Psoas muscle (tissue), 7 donors: ENCODE measurements at regions not wholly inside any gene's neighbourhood (a gene's known extent, or its start where the extent isn't known, plus 50 kb on each side); places are given as distances from the start of the nearest gene placed in this dataset.
"Not testable (repeated sequence)": the region's sequence is repeated elsewhere in the genome, so short reads cannot be mapped to it uniquely, and the experiment has no call there.

Experiments
- ATAC-seq, 4 donors: fragments of 200-7000 bp; cut with Tn5 transposase; one replicate each; pipeline ENCODE4 v1.9.1; 2020; ENCODE audit warnings: moderate library complexity in 3 of 4, mild to moderate bottlenecking in 2 of 4
- DNase-seq, 2 donors: peaks; one replicate each; pipeline ENCODE4 v3.0.0-alpha.2; 2020
- H3K27ac ChIP-seq: fragments of 200-600 bp; one replicate; pipeline ENCODE4 v1.8.0; 2022
- H3K27me3 ChIP-seq, 3 donors: fragments of 200-600 bp in 1 of 3; one replicate each; pipeline versions ENCODE4 v1.6.1 to v1.8.0; 2013 to 2022; ENCODE audit warnings: low read length in 2 of 3, mild to moderate bottlenecking in 2 of 3, moderate library complexity in 1 of 3; ENCODE audit not compliant: insufficient read depth in 3 of 3
- H3K36me3 ChIP-seq, 2 donors: fragments of 200-600 bp in 1 of 2; one replicate each; pipeline versions ENCODE4 v1.6.1 to v1.8.0; 2013 to 2022; ENCODE audit warnings: low read depth in 1 of 2, mild to moderate bottlenecking in 1 of 2, moderate library complexity in 1 of 2; ENCODE audit not compliant: insufficient read depth in 1 of 2
- H3K4me1 ChIP-seq: fragments of 200-600 bp; one replicate; pipeline ENCODE4 v1.8.0; 2022
- H3K4me3 ChIP-seq: fragments of 200-600 bp; one replicate; pipeline ENCODE4 v1.8.0; 2022; ENCODE audit warnings: mild to moderate bottlenecking
- H3K9me3 ChIP-seq: fragments of 200-600 bp; one replicate; pipeline ENCODE4 v1.8.0; 2022
- CTCF ChIP-seq: fragments of 200-600 bp; IDR thresholded peaks from one replicate; pipeline ENCODE4 v1.8.0; 2022; ENCODE audit warnings: antibody characterized with exemption
- WGBS, 3 donors: extraction: QIAGEN DNeasy Blood & Tissue Kit; methylation state at CpG; one replicate each; pipeline versions ENCODE4 v1.1.6 to v1.1.7; 2013; 5-methylcytosine and 5-hydroxymethylcytosine counted together
- intact Hi-C, 2 donors: fragments of 100-400 bp; cut with DNase I; formaldehyde crosslinking; loops; one replicate each; pipeline versions ENCODE4 v1.11.0 to v1.14.2; 2022
- donor health status: healthy with polysubstance abuse.
- donor health status: DM: no; HTN: no; CAD: no; lungs with moderate emphysema.
- donor health status: Bipolar disorder and iron deficiency.
- donor health status: healthy.
- donor health status: DM: yes; HTN: yes; CAD: no.
- donor health status: DM: no; HTN: no; CAD: no.
- donor health status: DM: yes; HTN: yes; CAD: no.

DNA sequence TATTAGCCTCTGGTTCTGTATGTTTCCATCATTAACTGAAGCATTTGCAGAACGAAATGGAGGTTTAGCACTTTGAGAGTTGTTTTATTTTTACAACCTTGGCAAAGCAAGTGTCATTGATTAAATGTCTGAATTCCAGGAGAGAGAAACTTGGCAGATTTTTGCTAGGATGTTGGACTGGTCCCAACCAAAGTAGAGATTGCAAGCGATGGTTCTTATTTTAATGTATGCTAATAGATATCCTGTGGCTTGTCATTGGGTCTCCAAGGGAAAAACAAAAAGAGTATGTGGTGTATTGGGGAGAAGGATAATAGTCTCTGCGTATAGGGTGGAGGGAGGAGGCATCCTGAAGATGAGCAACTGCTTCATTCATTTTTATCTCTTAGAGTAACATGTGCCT, 457.2 kb upstream of the RUNX1 start:
- no peak overlapping the region for H3K27ac ChIP-seq
- DNase-seq: no peak
- no peaks in the 10 kb centered on the region for H3K9me3 ChIP-seq
- no peak for ATAC-seq
- peaks cover 7% of the 10 kb centered on the region for H3K4me1 ChIP-seq
- intact Hi-C loops: no loop called here
- no peak for TF ChIP-seq CTCF
- no peak overlapping the region for H3K4me3 ChIP-seq
- no peaks in the 10 kb centered on the region for H3K36me3 ChIP-seq
- WGBS, 3 donors: 24 to 29% (median 25%) methylated on average over 3 of the region's 3 CpGs
- H3K27me3 ChIP-seq: peaks cover 0 to 5% (median 0%) of the 10 kb centered on the region in 3 donors

- no peak for TF ChIP-seq CTCF
Observed at GRCh38 chr21:35504951-35505466, 455.9 kb upstream of the RUNX1 start.

DNA sequence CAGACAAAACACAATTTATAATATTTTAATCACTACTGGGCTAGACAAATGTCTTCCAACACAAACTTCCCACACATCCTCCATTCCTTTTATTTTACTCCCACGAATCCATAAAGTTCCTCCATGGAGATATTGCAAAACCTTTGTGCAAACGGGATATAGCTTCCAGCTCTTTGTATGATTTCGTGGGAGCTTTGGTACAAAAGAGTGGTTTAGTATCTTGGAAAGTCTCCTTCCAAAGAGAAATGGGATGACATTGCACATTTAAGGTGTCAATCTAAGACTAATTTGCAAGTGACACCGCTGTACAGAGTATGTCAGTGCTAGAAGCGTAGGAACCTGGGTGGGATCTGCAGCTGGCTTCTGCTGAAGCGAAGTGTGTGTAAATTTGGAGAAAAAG, 455.2 kb upstream of the RUNX1 start:
- intact Hi-C loops: no loop called here
- DNase-seq (no peak), ATAC-seq (no peak)
- TF ChIP-seq CTCF: no peak
- WGBS, 3 donors: 51 to 57% (median 55%) methylated on average over 6 of the region's 6 CpGs
- H3K27me3 ChIP-seq: peaks cover 0 to 5% (median 0%) of the 10 kb centered on the region in 3 donors
- peak overlapping the region; percentile 30 for H3K27ac ChIP-seq
- no peaks in the 10 kb centered on the region for H3K36me3 ChIP-seq
- H3K4me3 ChIP-seq: no peak overlapping the region
- peaks cover 7% of the 10 kb centered on the region for H3K4me1 ChIP-seq
- H3K9me3 ChIP-seq: no peaks in the 10 kb centered on the region

More at GRCh38 chr21:35504951-35505466, 455.9 kb upstream of the RUNX1 start:
- DNase-seq: no peak
- Histone ChIP-seq H3K36me3 (no peaks in the 10 kb centered on the region), H3K27me3 (peaks cover 0 to 5% (median 0%) of the 10 kb centered on the region in 3 donors), H3K4me1 (peaks cover 7% of the 10 kb centered on the region), H3K9me3 (no peaks in the 10 kb centered on the region), H3K27ac (no peak overlapping the region), H3K4me3 (no peak overlapping the region)
- ATAC-seq: no peak
- intact Hi-C loops: no loop called here
- 75 to 80% (median 78%) methylated on average over 5 of the region's 5 CpGs for WGBS, 3 donors

GRCh38 chr21:35503671-35504070, 454.6 kb upstream of the RUNX1 start:
- Histone ChIP-seq H3K4me3 (no peak overlapping the region), H3K27ac (peak overlapping the region; percentile 30), H3K36me3 (no peaks in the 10 kb centered on the region), H3K9me3 (no peaks in the 10 kb centered on the region), H3K4me1 (peaks cover 7% of the 10 kb centered on the region), H3K27me3 (peaks cover 0 to 5% (median 0%) of the 10 kb centered on the region in 3 donors)
- intact Hi-C loops: no loop called here
- ATAC-seq: no peak
- WGBS, 3 donors: 11 to 24% (median 20%) methylated on average over 5 of the region's 5 CpGs
- DNase-seq: no peak
- no peak for TF ChIP-seq CTCF

- H3K27me3 ChIP-seq: peaks cover 0 to 5% (median 0%) of the 10 kb centered on the region in 3 donors
- H3K27ac ChIP-seq: no peak overlapping the region
- WGBS, 3 donors: 57 to 64% (median 64%) methylated on average over 5 of the region's 5 CpGs
- no peak for ATAC-seq
- no peak for TF ChIP-seq CTCF
- no peaks in the 10 kb centered on the region for H3K9me3 ChIP-seq
- H3K4me1 ChIP-seq: peaks cover 5% of the 10 kb centered on the region
- no peak for DNase-seq
- no peak overlapping the region for H3K4me3 ChIP-seq
- H3K36me3 ChIP-seq: no peaks in the 10 kb centered on the region
- intact Hi-C loops: no loop called here
Observed at GRCh38 chr21:35502821-35503220, 453.7 kb upstream of the RUNX1 start.

DNA sequence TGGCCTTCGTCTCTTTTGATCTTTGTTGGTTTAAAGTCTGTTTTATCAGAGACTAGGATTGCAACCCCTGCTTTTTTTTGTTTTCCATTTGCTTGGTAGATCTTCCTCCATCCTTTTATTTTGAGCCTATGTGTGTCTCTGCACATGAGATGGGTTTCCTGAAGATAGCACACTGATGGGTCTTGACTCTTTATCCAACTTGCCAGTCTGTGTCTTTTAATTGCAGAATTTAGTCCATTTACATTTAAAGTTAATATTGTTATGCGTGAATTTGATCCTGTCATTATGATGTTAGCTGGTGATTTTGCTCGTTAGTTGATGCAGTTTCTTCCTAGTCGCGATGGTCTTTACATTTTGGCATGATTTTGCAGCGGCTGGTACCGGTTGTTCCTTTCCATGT, 448.4 kb upstream of the RUNX1 start:
- DNase-seq, H3K27ac ChIP-seq, H3K27me3 ChIP-seq, ATAC-seq, H3K9me3 ChIP-seq, H3K4me3 ChIP-seq, H3K36me3 ChIP-seq, H3K4me1 ChIP-seq, intact Hi-C loops: not testable (repeated sequence)
- 74 to 85% (median 77%) methylated on average over 2 to 7 of the region's 7 CpGs for WGBS, 3 donors
